ENCODE measurements at regions not wholly inside any gene's neighbourhood (a gene's known extent, or its start where the extent isn't known, plus 50 kb on each side); places are given as distances from the start of the nearest gene placed in this dataset.

GRCh38 chr5:2860101-2860500 is 108.6 kb upstream of the IRX2 start:
- POLR2A ChIA-PET = no interaction called here
- Histone ChIP-seq H3K4me3 (ENCODE audit: low read depth in 2 of 2, low read length in 1 of 2) (no peak overlapping the region), H3K9me2 (no peaks in the 10 kb centered on the region), H3K36me3 (replicated peaks in 1 of 2; ENCODE audit: control insufficient read depth in 1 of 2, insufficient read depth in 2 of 2, low read length in 1 of 2) (no peaks in the 10 kb centered on the region), H3K27ac (ENCODE audit: low read depth in 2 of 2, low read length in 1 of 2) (no peak overlapping the region), H3K9ac (no peak overlapping the region), H3K79me2 (ENCODE audit: insufficient read depth) (no peaks in the 10 kb centered on the region), H2AFZ (ENCODE audit: low read depth) (no peak overlapping the region), H3K27me3 (ENCODE audit: insufficient read depth) (no peaks in the 10 kb centered on the region), H3F3A (replicated peaks; ENCODE audit: insufficient read depth) (no peaks in the 10 kb centered on the region), H3K4me2 (no peak overlapping the region), H3K4me1 (ENCODE audit: control insufficient read depth in 1 of 2, insufficient read depth in 2 of 2, low read depth in 1 of 2, low read length in 1 of 2) (no peaks in the 10 kb centered on the region), H4K20me1 (ENCODE audit: insufficient read depth) (no peaks in the 10 kb centered on the region), H3K9me3 (no peaks in the 10 kb centered on the region)
- DNase-seq = no peak
- TF ChIP-seq EP300 (IDR thresholded peaks at IDR 0.05; ENCODE audit: borderline replicate concordance in 1 of 2, low read depth in 1 of 2, low read length in 1 of 2) = no peak
- no peak for TF ChIP-seq SIN3A (IDR thresholded peaks at IDR 0.05; ENCODE audit: borderline replicate concordance, low read depth, low read length)
- TF ChIP-seq EZH2phosphoT487 (IDR thresholded peaks at IDR 0.05; ENCODE audit: borderline replicate concordance, low read depth) = no peak
- no peak for TF ChIP-seq ZBTB33 (IDR thresholded peaks at IDR 0.05; ENCODE audit: borderline replicate concordance, low read depth)
- TF ChIP-seq SMC3 (IDR thresholded peaks at IDR 0.05; ENCODE audit: low read depth, low read length) = no peak
- TF ChIP-seq CHD2 (IDR thresholded peaks at IDR 0.05; ENCODE audit: low read length, partially characterized antibody) = no peak
- no peak for TF ChIP-seq GABPA (IDR thresholded peaks at IDR 0.05; ENCODE audit: low read depth)
- TF ChIP-seq GATA2 (CRISPR knock-in tag; IDR thresholded peaks at IDR 0.05) = no peak
- no peak for TF ChIP-seq MEF2A (IDR thresholded peaks at IDR 0.05; ENCODE audit: borderline replicate concordance, low read depth)
- TF ChIP-seq RAD21 (IDR thresholded peaks at IDR 0.05; ENCODE audit: low read length) = no peak
- no peak for TF ChIP-seq CTCF (IDR thresholded peaks at IDR 0.05)
- TF ChIP-seq REST (IDR thresholded peaks at IDR 0.05; ENCODE audit: low read depth, low read length) = no peak
- no peak for TF ChIP-seq PBX3 (IDR thresholded peaks at IDR 0.05)
- CTCF ChIA-PET = no interaction called here
- 0% methylated on average over 10 of the region's 10 CpGs for WGBS (ENCODE audit: low lambda C conversion rate)
